OCI-LY1 (cell line): ENCODE measurements at regions not wholly inside any gene's neighbourhood (a gene's known extent, or its start where the extent isn't known, plus 50 kb on each side); places are given as distances from the start of the nearest gene placed in this dataset.

Experiments used
- H2AFZ ChIP-seq: fragments of 200-600 bp; sonication (generic), shearing (Covaris generic); 2 replicates; pipeline ENCODE4 v1.6.0; 2014; ENCODE audit warnings: antibody characterized with exemption, mild to moderate bottlenecking, low read length
- H3F3A ChIP-seq: fragments of 200-600 bp; sonication (generic), shearing (Covaris generic); 2 replicates; pipeline ENCODE4 v1.6.0; 2014; ENCODE audit warnings: mild to moderate bottlenecking, antibody characterized with exemption, low read length, moderate library complexity; ENCODE audit not compliant: insufficient read depth
- H3K27ac ChIP-seq: fragments of 200-600 bp; sonication (generic); 2 replicates; pipeline ENCODE4 v1.5.1; 2014; ENCODE audit warnings: low read length, mixed run types, mild to moderate bottlenecking, low read depth; ENCODE audit not compliant: poor library complexity, severe bottlenecking
- H3K27me3 ChIP-seq: fragments of 200-600 bp; sonication (generic); 2 replicates; pipeline ENCODE4 v1.6.0; 2014; ENCODE audit warnings: antibody characterized with exemption, mild to moderate bottlenecking, low read length, moderate library complexity; ENCODE audit not compliant: insufficient read depth
- H3K36me3 ChIP-seq: fragments of 200-600 bp; sonication (generic); 2 replicates; pipeline ENCODE4 v1.6.1; 2014; ENCODE audit warnings: mild to moderate bottlenecking, antibody characterized with exemption, low read length, moderate library complexity, mixed read lengths; ENCODE audit not compliant: insufficient read depth
- H3K4me1 ChIP-seq: fragments of 200-600 bp; sonication (generic); 2 replicates; pipeline ENCODE4 v1.5.1; 2014; ENCODE audit warnings: mild to moderate bottlenecking, low read length, moderate library complexity; ENCODE audit not compliant: insufficient read depth, severe bottlenecking
- H3K4me2 ChIP-seq: fragments of 200-600 bp; sonication (generic), shearing (Covaris generic); 2 replicates; pipeline ENCODE4 v1.6.1; 2014; ENCODE audit warnings: low read length
- H3K4me3 ChIP-seq: fragments of 200-600 bp; sonication (generic); 2 replicates; pipeline ENCODE4 v1.5.1; 2014; ENCODE audit warnings: low read length, low read depth, mild to moderate bottlenecking, mixed read lengths; ENCODE audit not compliant: poor library complexity, severe bottlenecking
- H3K79me2 ChIP-seq: fragments of 200-600 bp; shearing (Covaris generic); 2 replicates; pipeline ENCODE4 v1.6.1; 2016; ENCODE audit warnings: mixed run types, low read length, mixed read lengths; ENCODE audit not compliant: insufficient read depth
- H3K9ac ChIP-seq: fragments of 200-600 bp; sonication (generic), shearing (Covaris generic); 2 replicates; pipeline ENCODE4 v1.6.1; 2014; ENCODE audit warnings: mild to moderate bottlenecking, low read length, mixed read lengths
- H3K9me2 ChIP-seq: fragments of 200-600 bp; sonication (generic), shearing (Covaris generic); 2 replicates; pipeline ENCODE4 v1.6.1; 2014; ENCODE audit warnings: low read depth, mild to moderate bottlenecking, low read length, mixed read lengths
- H3K9me3 ChIP-seq: fragments of 200-600 bp; shearing (Covaris generic); 2 replicates; pipeline ENCODE4 v1.6.1; 2014; ENCODE audit warnings: low read length, mixed read lengths
- H4K20me1 ChIP-seq: fragments of 200-600 bp; sonication (generic), shearing (Covaris generic); 2 replicates; pipeline ENCODE4 v1.6.0; 2016; ENCODE audit warnings: mild to moderate bottlenecking, low read length; ENCODE audit not compliant: insufficient read depth
- CTCF ChIP-seq: fragments of 200-600 bp; sonication (generic), shearing (Covaris generic); IDR thresholded peaks from 2 replicates; pipeline ENCODE4 v1.5.1; 2017; ENCODE audit warnings: mild to moderate bottlenecking, antibody characterized with exemption, low read length, moderate library complexity, mixed read lengths
- EZH2 ChIP-seq: fragments of 200-600 bp; sonication (generic), shearing (Covaris generic); IDR thresholded peaks from 2 replicates; pipeline ENCODE4 v1.8.0; 2017; ENCODE audit warnings: borderline replicate concordance, mixed run types, mild to moderate bottlenecking, antibody characterized with exemption, low read length, moderate library complexity, mixed read lengths

- no peaks in the 10 kb centered on the region for H3K9me3 ChIP-seq
- no peaks in the 10 kb centered on the region for H3K9me2 ChIP-seq
- H3K27me3 ChIP-seq = no peaks in the 10 kb centered on the region; the same call in 1 of the 2 replicates
- H3F3A ChIP-seq = no peaks in the 10 kb centered on the region
- TF ChIP-seq CTCF (no peak), EZH2 (no peak)
- peaks cover 9% of the 10 kb centered on the region for H3K4me1 ChIP-seq
- H3K4me2 ChIP-seq = no peak overlapping the region
- H3K9ac ChIP-seq = no peak overlapping the region
- no peaks in the 10 kb centered on the region for H3K36me3 ChIP-seq
- H3K27ac ChIP-seq = no peak overlapping the region
- H2AFZ ChIP-seq = no peak overlapping the region
- H3K79me2 ChIP-seq = no peaks in the 10 kb centered on the region
- no peak overlapping the region for H3K4me3 ChIP-seq
- H4K20me1 ChIP-seq = no peaks in the 10 kb centered on the region
Observed at GRCh38 chr3:135503065-135503759, 462.3 kb upstream of the PPP2R3A start.

- Histone ChIP-seq H3K9ac (no peak overlapping the region), H3K79me2 (no peaks in the 10 kb centered on the region), H3K4me2 (no peak overlapping the region), H3K4me1 (peaks cover 9% of the 10 kb centered on the region), H3K36me3 (no peaks in the 10 kb centered on the region), H3K27me3 (no peaks in the 10 kb centered on the region), H3K27ac (no peak overlapping the region), H3K9me3 (no peaks in the 10 kb centered on the region), H3F3A (no peaks in the 10 kb centered on the region), H3K9me2 (no peaks in the 10 kb centered on the region), H3K4me3 (no peak overlapping the region), H4K20me1 (no peaks in the 10 kb centered on the region), H2AFZ (no peak overlapping the region)
- TF ChIP-seq CTCF (peak; percentile 97), EZH2 (no peak)
Observed at GRCh38 chr3:135503760-135504686, 461.5 kb upstream of the PPP2R3A start.

GRCh38 chr3:135513106-135514059, 452.1 kb upstream of the PPP2R3A start:
- H3K4me3 ChIP-seq = no peak overlapping the region
- no peaks in the 10 kb centered on the region for H3F3A ChIP-seq
- no peaks in the 10 kb centered on the region; the same call in 1 of the 2 replicates for H3K27me3 ChIP-seq
- no peak overlapping the region for H2AFZ ChIP-seq
- H4K20me1 ChIP-seq = no peaks in the 10 kb centered on the region
- no peaks in the 10 kb centered on the region for H3K36me3 ChIP-seq
- H3K4me2 ChIP-seq = no peak overlapping the region
- no peak overlapping the region for H3K9ac ChIP-seq
- no peaks in the 10 kb centered on the region for H3K4me1 ChIP-seq
- H3K79me2 ChIP-seq = no peaks in the 10 kb centered on the region
- TF ChIP-seq CTCF (no peak), EZH2 (no peak)
- H3K9me3 ChIP-seq = no peaks in the 10 kb centered on the region
- no peaks in the 10 kb centered on the region for H3K9me2 ChIP-seq
- H3K27ac ChIP-seq = no peak overlapping the region
